ENCODE measurements at regions not wholly inside any gene's neighbourhood (a gene's known extent, or its start where the extent isn't known, plus 50 kb on each side); places are given as distances from the start of the nearest gene placed in this dataset.
A peak's percentile ranks its signal among the peaks of the same experiment; 100 is the strongest.

DNA sequence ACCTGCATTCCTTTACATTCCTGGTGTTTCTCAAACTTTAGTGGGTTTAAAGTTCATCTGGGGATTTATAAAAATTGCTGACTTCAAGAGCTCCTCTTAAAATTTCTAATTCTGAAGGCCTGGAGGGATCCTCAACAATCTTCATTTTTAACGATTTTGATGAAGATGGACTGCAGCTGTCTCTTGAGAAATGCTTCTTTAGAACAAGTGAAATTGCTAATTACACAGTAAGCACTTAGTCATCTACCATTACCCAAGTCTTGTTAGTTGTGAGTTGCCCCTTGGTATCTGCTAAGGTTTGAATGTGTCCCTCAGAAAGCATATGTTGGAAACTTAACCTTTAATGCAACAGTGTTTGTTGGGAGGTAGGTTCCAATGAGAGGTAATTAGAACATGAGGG lies 163.7 kb downstream of the LTN1 start:
- no peak for DNase-seq
- intact Hi-C loops (cut with DNase I): no loop called here
- ATAC-seq: no peak

GRCh38 chr21:28828021-28828420 lies 164.7 kb downstream of the LTN1 start:
- ATAC-seq (no peak), DNase-seq (no peak)
- intact Hi-C loops (cut with DNase I): no loop called here

DNA sequence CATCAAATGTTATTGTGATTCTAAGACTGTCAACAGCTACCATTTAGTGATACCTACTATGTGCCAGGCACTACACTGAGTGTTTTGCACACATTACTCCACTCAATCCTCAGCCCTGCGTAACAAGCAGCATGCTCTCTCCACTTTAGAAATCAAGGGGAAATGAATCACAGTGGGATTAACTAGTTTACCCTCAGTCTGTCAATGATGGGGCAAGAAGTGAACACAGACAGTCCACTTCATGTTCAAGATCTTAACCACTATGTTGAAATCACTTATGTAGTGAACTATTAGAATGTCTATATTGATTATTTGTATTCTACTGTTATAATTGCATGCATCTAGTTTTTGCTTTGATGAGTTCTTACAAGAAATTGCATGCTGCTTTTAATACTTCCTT lies 165.3 kb downstream of the LTN1 start:
- intact Hi-C loops (cut with DNase I): no loop called here
- DNase-seq (no peak), ATAC-seq (no peak)

DNA sequence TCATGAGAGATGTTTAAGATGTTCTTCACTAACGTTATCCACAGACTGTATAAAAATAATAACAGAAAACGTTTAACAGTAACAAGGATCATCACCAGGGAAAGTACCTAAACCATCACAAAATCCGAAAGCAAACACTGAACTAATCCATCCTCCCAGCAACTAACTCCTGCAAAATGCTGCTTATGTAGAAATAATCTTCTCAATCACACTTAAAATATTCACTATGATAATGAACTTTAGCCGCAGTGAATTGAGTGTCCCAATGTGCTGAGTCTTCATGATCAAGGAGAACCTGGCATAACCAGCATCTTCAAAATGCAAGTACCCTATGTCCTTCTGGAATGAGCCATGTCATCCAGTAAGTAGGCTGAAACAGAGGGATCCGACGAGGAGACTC lies 166.1 kb downstream of the LTN1 start:
- no peak for ATAC-seq
- no peak for DNase-seq
- intact Hi-C loops (cut with DNase I): no loop called here

- DNase-seq (no peak), ATAC-seq (no peak)
- intact Hi-C loops (cut with DNase I): no loop called here
Observed at GRCh38 chr21:28826021-28826420, 166.7 kb downstream of the LTN1 start.

DNA sequence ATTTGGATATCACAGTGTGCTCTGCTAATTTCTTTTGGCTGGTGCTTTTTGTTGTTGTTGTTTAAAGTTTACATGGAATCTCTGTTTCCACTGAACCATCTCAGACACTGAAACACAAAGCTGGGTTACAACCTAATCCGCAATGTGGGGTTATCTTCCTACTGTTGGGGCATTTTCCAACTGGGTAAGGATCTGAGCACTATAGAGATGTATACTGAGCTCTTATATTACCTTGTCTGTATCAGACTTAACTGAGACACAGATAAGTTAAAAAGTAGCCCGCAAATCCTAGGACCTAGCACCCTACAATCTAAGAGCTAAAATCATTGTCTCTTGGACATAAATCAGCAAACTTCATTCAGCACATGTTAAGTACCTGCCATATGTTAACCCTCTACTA lies 169.2 kb downstream of the LTN1 start:
- ATAC-seq (no peak), DNase-seq (no peak)
- intact Hi-C loops (cut with DNase I): no loop called here

GRCh38 chr21:28822486-28823335 lies 170.0 kb downstream of the LTN1 start:
- intact Hi-C loops (cut with DNase I): no loop called here
- ATAC-seq (peak; percentile 44 to 55), DNase-seq (no peak)

DNA sequence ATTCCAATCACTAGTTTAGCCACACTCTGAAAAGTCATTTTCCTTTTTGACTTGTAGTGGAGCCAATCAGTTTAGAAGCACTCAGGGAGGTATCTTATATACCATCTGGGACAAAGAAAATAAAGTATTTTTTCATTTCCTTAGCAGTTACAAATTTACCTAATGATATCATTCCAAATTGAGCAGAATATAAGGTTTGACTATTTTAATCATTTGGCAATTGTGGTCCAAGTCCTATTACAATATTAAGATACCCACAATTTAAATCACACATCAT lies 170.6 kb downstream of the LTN1 start:
- intact Hi-C loops (cut with DNase I): no loop called here

DNA sequence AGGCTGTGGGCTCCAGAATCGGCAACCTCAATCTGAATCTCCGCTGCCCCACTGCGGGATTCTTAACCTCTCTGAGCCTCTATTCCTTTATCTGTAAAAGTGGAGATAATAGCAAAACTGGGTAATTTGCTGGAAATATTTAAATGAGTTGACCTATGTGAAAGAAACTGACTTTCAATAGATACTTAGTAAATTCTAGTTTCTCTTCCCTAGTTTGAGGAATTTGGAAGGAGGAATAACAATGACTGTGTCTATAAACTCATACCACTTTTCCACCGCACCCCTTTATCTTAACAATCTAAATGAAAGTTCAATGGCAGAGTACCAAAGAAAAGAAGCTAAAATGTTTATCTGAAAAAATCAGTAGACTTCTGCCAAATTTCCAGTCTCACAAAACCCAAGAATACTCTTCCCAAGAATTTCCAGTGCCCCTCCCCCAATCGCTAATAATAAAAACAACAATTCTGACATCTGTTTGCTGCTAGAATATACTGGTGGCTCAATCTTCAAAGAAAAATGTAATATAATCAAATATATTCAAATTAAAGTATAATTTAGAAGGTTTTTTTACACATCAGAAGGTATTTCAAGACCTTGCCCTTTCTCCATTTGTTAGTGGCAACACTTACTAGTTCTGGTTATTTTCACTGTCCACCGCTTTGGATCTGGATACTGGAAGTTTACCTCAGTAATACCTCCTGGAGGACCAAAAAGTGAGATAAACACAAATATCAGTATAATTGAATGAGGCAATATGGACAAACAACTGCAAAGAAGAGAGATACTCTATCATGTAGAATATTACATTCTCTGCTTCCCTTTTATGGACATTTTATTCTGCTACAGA lies 171.2 kb downstream of the LTN1 start:
- intact Hi-C loops (cut with DNase I): no loop called here
- DNase-seq: no peak

More for the DNA sequence above, 170.6 kb downstream of the LTN1 start:
- ATAC-seq (no peak), DNase-seq (no peak)

GRCh38 chr21:28818663-28819278 lies 173.9 kb downstream of the LTN1 start:
- intact Hi-C loops (cut with DNase I): no loop called here
- ATAC-seq: no peak
- DNase-seq: no peak

More for the DNA sequence above, 171.2 kb downstream of the LTN1 start:
- no peak for ATAC-seq

- intact Hi-C loops (cut with DNase I): no loop called here
- ATAC-seq (no peak), DNase-seq (no peak)
Observed at GRCh38 chr21:28817871-28818270, 174.8 kb downstream of the LTN1 start.

GRCh38 chr21:28811860-28812259 lies 180.8 kb downstream of the LTN1 start:
- DNase-seq: no peak
- no peak for ATAC-seq
- intact Hi-C loops (cut with DNase I): no loop called here

- intact Hi-C loops (cut with DNase I): no loop called here
- ATAC-seq (no peak), DNase-seq (no peak)
Observed at GRCh38 chr21:28810826-28811524, 181.7 kb downstream of the LTN1 start.

DNA sequence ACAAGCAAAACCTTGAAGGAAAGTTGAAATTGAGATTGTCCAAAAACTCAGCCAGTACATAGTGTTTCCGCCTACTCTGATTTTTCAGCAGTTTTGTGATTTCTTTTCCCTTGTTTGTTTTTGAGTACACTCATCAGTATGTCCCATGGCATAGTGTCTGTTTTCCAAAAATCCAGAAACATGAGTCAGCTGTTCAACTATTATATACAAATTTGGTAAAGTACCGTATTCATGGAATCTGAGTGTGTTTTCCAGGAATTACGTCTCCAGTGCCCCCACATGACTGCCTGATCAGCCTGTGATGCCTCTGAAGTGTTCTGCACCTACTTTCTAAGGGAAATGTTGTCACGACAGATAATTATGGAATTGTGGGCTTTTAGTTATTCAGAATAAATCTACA lies 186.8 kb downstream of the LTN1 start:
- DNase-seq (no peak), ATAC-seq (peak; percentile 15 to 31)
- intact Hi-C loops (cut with DNase I): no loop called here

DNA sequence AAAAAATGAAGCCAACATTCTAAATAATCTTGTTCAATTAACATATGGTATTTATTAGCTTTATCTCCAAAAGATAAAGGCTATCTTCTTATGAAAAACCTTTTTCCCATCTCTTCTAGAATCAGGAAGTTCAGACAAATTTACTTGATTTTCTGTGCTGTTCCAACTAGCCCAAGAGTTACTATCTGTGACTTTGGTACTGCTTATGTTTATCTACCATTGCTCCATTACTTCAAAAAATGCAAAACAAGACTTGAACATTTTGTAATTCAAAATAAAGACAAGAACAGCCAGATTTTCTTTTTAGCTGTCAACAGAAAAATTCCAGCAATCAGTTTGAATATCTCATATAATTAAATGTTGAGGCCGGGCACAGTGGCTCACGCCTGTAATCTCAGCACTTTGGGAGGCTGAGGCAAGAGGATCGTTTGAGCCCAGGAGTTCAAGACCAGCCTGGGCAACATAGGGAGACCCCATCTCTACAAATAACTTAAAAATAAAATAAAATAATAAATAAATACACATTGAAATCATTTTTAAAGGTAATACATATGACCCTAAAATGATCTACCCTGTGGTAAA lies 188.5 kb downstream of the LTN1 start:
- no peak for DNase-seq
- no peak for ATAC-seq
- intact Hi-C loops (cut with DNase I): no loop called here

DNA sequence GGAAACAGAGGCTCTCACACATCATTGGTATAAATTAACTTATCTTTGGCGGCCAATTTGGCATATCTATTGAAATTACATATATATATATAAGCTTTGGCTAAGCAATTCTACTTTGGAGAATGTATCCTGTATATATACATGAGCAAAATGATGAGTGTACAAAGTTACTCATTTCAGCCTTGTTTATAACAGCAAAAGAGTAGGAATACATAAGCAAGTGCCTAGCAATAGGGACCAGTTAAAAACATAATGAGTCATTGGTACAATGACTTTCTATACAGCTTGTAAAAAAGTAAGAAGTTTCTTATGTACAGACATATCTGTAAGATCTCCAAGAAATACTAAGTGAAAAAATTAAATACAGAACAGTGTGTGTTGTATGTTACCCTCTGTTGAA lies 190.8 kb downstream of the LTN1 start:
- intact Hi-C loops (cut with DNase I): no loop called here
- DNase-seq (no peak), ATAC-seq (no peak)

- intact Hi-C loops (cut with DNase I): no loop called here
- no peak for ATAC-seq
- DNase-seq: no peak
Observed at GRCh38 chr21:28799926-28800325, 192.8 kb downstream of the LTN1 start.

DNA sequence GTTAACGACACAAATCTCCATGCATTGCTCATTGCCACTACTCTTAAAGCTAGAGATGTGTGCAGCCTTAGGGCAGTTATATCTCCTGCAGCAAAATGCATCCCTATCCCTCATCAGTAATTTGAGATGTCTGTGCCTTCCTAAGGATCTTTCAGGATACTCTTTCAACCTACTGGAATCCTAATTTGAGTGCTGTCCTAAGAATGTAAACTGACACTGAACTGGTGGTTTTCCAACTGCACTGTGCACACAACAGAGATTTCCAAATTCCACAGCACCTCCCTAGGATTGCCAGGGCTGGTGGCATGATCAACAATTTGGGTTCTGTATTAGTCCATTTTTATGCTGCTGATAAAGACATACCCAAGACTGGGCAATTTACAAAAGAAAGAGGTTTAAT lies 193.9 kb downstream of the LTN1 start:
- intact Hi-C loops (cut with DNase I): no loop called here
- ATAC-seq (peak in 1 of 2 donors; percentile 57), DNase-seq (no peak)

GRCh38 chr21:28795251-28795650 lies 197.4 kb downstream of the LTN1 start:
- ATAC-seq (no peak), DNase-seq (no peak)
- intact Hi-C loops (cut with DNase I): no loop called here

Measured in left cardiac atrium (tissue), 4 donors.